ENCODE measurements at regions not wholly inside any gene's neighbourhood (a gene's known extent, or its start where the extent isn't known, plus 50 kb on each side); places are given as distances from the start of the nearest gene placed in this dataset.

DNA sequence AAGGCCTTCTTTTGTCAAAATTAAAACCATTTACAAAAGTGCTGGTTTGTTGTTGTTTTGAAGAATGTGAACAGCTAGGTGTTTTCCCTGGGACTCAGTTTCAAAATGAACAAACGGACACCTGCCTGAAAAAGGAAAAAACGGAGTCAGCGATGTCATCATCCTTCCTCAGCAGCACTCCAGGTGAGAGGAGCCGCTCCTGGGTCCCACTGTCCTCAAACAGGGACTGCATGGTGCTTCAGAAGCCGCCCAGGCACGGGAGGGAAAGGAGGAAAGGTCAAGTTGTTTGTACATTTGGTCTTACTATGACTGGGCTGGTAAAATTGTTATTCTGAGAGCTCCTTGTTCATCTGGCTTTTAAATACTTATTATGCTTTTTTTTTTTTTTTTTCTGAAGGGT is 69.0 kb upstream of the ZSWIM6 start:
- TF ChIP-seq, protein P1, sequence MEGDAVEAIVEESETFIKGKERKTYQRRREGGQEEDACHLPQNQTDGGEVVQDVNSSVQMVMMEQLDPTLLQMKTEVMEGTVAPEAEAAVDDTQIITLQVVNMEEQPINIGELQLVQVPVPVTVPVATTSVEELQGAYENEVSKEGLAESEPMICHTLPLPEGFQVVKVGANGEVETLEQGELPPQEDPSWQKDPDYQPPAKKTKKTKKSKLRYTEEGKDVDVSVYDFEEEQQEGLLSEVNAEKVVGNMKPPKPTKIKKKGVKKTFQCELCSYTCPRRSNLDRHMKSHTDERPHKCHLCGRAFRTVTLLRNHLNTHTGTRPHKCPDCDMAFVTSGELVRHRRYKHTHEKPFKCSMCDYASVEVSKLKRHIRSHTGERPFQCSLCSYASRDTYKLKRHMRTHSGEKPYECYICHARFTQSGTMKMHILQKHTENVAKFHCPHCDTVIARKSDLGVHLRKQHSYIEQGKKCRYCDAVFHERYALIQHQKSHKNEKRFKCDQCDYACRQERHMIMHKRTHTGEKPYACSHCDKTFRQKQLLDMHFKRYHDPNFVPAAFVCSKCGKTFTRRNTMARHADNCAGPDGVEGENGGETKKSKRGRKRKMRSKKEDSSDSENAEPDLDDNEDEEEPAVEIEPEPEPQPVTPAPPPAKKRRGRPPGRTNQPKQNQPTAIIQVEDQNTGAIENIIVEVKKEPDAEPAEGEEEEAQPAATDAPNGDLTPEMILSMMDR (IDR thresholded peaks at IDR 0.05; ENCODE audit: low read depth, low read length): no peak
- TF ChIP-seq EZH2phosphoT487 (IDR thresholded peaks at IDR 0.05; ENCODE audit: low read depth): no peak
